ENCODE measurements at regions not wholly inside any gene's neighbourhood (a gene's known extent, or its start where the extent isn't known, plus 50 kb on each side); places are given as distances from the start of the nearest gene placed in this dataset.

- TF ChIP-seq CTCF (IDR thresholded peaks at IDR 0.05; ENCODE audit: low read depth, low read length) (no peak), POLR2A (IDR thresholded peaks at IDR 0.05; ENCODE audit: extremely low read depth, insufficient read length) (no peak)
These were observed 214.6 kb upstream of the MDFIC2 start for GRCh38 chr3:70527026-70527425.

Data from NB4 (cell line).